ENCODE measurements at regions not wholly inside any gene's neighbourhood (a gene's known extent, or its start where the extent isn't known, plus 50 kb on each side); places are given as distances from the start of the nearest gene placed in this dataset.

GRCh38 chr20:11145616-11146015 lies 471.8 kb upstream of the JAG1 start:
- TF ChIP-seq ZBTB33 (IDR thresholded peaks at IDR 0.05; ENCODE audit: borderline replicate concordance, low read depth) = no peak
- TF ChIP-seq CTCF (IDR thresholded peaks at IDR 0.05) = no peak
- no peak for TF ChIP-seq MXI1 (IDR thresholded peaks at IDR 0.05; ENCODE audit: low read depth, low read length)
- no peak for TF ChIP-seq TAF1 (IDR thresholded peaks at IDR 0.05; ENCODE audit: borderline replicate concordance, low read depth, low read length)
- no peak for TF ChIP-seq POLR2AphosphoS5 (IDR thresholded peaks at IDR 0.05; ENCODE audit: low read depth, low read length)
- no peak for TF ChIP-seq USF1 (IDR thresholded peaks at IDR 0.05; ENCODE audit: borderline replicate concordance, low read depth)
